ENCODE measurements at regions not wholly inside any gene's neighbourhood (a gene's known extent, or its start where the extent isn't known, plus 50 kb on each side); places are given as distances from the start of the nearest gene placed in this dataset.

DNA sequence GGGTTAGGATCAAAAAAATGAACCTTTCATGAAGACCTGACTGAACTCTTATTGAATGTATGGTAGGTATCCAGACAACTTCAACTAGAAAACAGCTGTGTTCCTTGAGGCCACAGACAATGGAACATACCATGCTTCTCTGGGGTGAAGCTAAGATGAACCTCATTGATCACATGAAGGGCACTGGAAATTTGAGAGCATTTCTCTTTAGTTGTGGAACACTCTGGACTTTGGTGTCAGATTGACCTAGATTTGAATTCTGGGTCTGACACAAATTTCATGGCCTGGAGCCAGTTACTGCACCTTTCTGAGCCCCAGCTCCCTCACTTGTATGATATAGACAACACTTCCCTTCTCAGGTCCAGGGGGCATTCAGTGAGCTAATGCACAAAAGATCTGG lies 411.2 kb upstream of the ID2 start:
- H3K4me1 ChIP-seq (replicated peaks): no peaks in the 10 kb centered on the region
- 0 out of 2 replicates have a peak, but pooled peaks cover 2% of the 10 kb centered on the region for H3K27me3 ChIP-seq (replicated peaks)
- no peaks in the 10 kb centered on the region for H3K36me3 ChIP-seq
- no peak overlapping the region for H3K27ac ChIP-seq
- H3K9me3 ChIP-seq (replicated peaks): no peaks in the 10 kb centered on the region; the same call in 1 of the 2 replicates
- no peak overlapping the region for H3K4me3 ChIP-seq
- DNase-seq (ENCODE audit: low read depth in 1 of 2, low spot score in 2 of 2): no peak

DNA sequence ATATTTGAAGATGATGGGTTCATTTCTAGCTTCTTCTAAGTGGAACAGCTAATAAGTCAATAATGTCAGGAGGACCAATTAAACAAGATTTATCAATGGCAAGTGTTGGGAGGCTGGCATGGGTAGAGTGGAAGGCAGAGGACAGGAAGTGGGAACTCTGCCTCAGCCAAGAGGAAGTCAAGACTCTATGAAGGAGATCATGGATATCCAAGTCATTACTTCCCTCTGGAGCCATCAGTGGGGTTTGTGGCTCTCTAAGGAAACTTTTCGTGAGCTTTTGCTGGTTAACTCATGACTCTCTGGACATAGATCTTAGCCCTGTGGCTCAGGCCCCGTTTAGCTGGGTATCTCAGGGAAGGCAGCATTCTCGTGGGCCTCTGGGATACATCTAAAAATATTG lies 410.4 kb upstream of the ID2 start:
- H3K9me3 ChIP-seq (replicated peaks): no peaks in the 10 kb centered on the region; the same call in 1 of the 2 replicates
- no peak overlapping the region for H3K27ac ChIP-seq
- no peaks in the 10 kb centered on the region for H3K4me1 ChIP-seq (replicated peaks)
- H3K36me3 ChIP-seq: no peaks in the 10 kb centered on the region
- 0 out of 2 replicates have a peak, but pooled peaks cover 2% of the 10 kb centered on the region for H3K27me3 ChIP-seq (replicated peaks)
- DNase-seq (ENCODE audit: low read depth in 1 of 2, low spot score in 2 of 2): no peak
- H3K4me3 ChIP-seq: no peak overlapping the region

DNA sequence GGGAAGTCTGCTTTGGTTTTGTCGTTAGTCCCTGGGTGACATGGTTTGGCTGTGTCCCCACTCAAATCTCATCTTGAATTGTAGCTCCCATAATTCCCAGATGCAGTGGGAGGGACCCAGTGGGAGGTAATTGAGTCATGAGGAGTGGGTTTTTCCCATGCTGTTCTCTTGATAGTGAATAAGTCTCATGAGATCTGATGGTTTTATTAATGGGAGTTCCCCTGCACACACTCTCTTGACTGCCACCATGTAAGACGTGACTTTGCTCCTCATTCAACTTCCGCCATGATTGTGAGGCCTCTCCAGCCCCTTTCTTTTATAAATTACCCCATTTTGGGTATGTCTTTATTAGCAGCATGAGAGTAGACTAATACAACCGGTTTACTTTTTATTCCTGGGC lies 405.8 kb upstream of the ID2 start:
- Histone ChIP-seq H3K27ac (no peak overlapping the region), H3K4me1 (replicated peaks) (no peaks in the 10 kb centered on the region), H3K27me3 (replicated peaks) (no peaks in the 10 kb centered on the region)

DNA sequence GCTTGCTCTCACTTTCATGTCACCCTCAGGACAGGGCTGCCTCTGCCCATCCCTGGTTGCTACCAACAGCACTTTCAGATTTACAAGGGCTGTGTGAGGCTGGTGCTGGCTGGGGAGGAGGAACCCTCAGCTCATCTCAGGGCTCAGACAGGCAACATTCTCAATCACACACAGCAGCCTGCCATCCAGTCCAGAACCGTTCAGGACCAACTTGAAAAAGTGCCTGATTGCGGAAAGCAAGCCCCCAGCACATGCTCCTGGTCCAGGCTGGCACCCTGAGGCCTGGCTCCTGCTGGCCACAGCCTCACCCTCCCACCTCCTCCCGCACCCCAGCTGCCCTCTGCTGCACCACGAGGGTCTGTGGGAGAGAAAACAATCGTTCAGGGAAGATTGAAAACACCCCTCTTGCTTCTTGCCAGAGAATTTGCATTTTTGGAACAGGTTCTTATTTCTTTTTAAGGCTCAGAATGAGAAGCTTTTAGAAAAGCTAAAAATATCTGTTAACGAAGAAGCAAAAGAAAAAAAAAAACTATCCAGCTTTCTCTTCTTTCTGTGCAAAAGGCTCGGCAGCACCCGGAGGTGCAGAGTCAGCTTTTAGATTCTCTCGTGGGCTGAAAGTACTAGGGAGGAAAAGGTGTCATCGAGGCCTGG lies 403.8 kb upstream of the ID2 start:
- no peak for DNase-seq (ENCODE audit: low read depth in 1 of 2, low spot score in 2 of 2)
- H3K27ac ChIP-seq: no peak overlapping the region
- H3K4me3 ChIP-seq: no peak overlapping the region
- H3K36me3 ChIP-seq: no peaks in the 10 kb centered on the region
- no peaks in the 10 kb centered on the region for H3K27me3 ChIP-seq (replicated peaks)
- no peaks in the 10 kb centered on the region for H3K4me1 ChIP-seq (replicated peaks)
- H3K9me3 ChIP-seq (replicated peaks): no peaks in the 10 kb centered on the region; the same call in 1 of the 2 replicates

More for the DNA sequence above, 405.8 kb upstream of the ID2 start:
- Histone ChIP-seq H3K9me3 (replicated peaks) (no peaks in the 10 kb centered on the region; the same call in 1 of the 2 replicates), H3K4me3 (no peak overlapping the region), H3K36me3 (no peaks in the 10 kb centered on the region)
- no peak for DNase-seq (ENCODE audit: low read depth in 1 of 2, low spot score in 2 of 2)

DNA sequence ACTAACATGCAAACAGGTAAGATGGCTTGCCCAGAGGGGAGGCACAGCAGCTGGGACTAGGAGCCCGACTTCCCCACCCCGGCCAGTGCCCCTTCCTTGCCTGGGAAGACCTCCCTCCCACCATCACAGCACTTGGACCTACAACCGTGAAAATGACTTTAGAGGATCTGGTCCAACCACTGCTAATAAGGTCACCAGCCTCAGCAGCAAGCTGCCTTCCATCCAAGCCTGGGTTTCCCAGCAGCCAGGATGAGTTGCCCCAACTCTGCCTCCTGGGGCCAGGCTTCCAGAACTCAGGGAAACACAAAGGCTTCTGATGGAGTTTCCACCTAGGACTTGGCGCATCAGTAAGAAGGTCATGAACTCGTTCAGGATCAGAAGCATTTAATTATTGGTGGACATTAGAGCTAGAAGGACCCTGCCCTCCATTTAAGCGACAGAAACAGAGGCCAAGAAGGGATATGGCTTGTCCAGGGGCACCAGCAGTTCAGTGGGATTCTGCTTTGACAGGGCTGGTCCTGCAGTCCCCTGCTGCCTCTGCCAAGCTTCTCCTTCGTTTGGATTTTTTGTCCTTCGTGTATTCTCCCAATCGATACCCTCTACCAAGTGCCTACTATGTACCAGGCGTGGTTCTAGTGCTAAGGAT lies 403.0 kb upstream of the ID2 start:
- no peaks in the 10 kb centered on the region for H3K36me3 ChIP-seq
- no peaks in the 10 kb centered on the region; the same call in 1 of the 2 replicates for H3K9me3 ChIP-seq (replicated peaks)
- DNase-seq (ENCODE audit: low read depth in 1 of 2, low spot score in 2 of 2): no peak
- no peaks in the 10 kb centered on the region for H3K4me1 ChIP-seq (replicated peaks)
- H3K27me3 ChIP-seq (replicated peaks): no peaks in the 10 kb centered on the region
- no peak overlapping the region for H3K4me3 ChIP-seq
- no peak overlapping the region for H3K27ac ChIP-seq

DNA sequence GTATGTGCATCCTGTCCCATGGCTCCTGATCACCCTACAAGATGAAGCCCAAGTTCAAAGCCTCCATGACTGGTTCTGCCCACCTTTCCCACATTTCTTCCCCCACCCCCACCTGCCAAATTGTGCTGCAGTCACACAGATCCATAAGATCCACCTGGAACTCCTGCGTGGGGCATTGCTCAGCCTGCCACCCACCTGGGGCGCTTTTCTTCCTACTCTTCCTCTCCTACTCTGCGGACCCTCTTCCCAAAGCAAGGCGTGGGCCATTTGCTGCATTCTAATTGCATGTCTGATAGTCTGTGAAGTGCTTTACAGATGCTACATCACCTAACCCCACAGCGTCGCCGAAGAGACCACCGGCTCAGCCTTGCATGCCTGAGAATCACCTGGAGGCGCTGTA lies 402.4 kb upstream of the ID2 start:
- H3K27ac ChIP-seq: no peak overlapping the region
- DNase-seq (ENCODE audit: low read depth in 1 of 2, low spot score in 2 of 2): no peak
- no peaks in the 10 kb centered on the region for H3K36me3 ChIP-seq
- no peaks in the 10 kb centered on the region for H3K9me3 ChIP-seq (replicated peaks)
- no peaks in the 10 kb centered on the region; the same call in 1 of the 2 replicates for H3K4me1 ChIP-seq (replicated peaks)
- no peaks in the 10 kb centered on the region for H3K27me3 ChIP-seq (replicated peaks)
- no peak overlapping the region for H3K4me3 ChIP-seq

DNA sequence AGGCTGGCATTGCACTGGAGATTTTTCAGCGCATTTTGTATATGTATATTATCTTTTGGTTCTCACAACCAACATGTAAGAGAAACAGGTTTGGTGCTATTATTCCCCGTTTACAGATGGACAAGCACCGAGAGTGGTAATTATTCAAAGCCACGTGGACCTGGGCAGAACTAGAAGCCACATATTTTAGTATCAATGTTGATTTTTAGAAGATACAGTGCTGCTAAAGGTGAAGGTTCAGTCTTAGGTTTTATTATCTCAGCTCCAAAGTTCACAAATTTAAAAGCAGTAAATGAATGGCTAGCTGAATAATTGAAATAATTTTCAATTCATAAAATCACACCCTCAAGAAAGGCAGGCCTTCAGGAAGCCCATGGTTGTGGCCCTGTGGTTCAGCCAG lies 400.6 kb upstream of the ID2 start:
- H3K4me3 ChIP-seq: no peak overlapping the region
- no peak overlapping the region for H3K27ac ChIP-seq
- no peak for DNase-seq (ENCODE audit: low read depth in 1 of 2, low spot score in 2 of 2)
- H3K27me3 ChIP-seq (replicated peaks): no peaks in the 10 kb centered on the region
- H3K36me3 ChIP-seq: no peaks in the 10 kb centered on the region
- H3K4me1 ChIP-seq (replicated peaks): peaks cover 14% of the 10 kb centered on the region
- no peaks in the 10 kb centered on the region for H3K9me3 ChIP-seq (replicated peaks)

DNA sequence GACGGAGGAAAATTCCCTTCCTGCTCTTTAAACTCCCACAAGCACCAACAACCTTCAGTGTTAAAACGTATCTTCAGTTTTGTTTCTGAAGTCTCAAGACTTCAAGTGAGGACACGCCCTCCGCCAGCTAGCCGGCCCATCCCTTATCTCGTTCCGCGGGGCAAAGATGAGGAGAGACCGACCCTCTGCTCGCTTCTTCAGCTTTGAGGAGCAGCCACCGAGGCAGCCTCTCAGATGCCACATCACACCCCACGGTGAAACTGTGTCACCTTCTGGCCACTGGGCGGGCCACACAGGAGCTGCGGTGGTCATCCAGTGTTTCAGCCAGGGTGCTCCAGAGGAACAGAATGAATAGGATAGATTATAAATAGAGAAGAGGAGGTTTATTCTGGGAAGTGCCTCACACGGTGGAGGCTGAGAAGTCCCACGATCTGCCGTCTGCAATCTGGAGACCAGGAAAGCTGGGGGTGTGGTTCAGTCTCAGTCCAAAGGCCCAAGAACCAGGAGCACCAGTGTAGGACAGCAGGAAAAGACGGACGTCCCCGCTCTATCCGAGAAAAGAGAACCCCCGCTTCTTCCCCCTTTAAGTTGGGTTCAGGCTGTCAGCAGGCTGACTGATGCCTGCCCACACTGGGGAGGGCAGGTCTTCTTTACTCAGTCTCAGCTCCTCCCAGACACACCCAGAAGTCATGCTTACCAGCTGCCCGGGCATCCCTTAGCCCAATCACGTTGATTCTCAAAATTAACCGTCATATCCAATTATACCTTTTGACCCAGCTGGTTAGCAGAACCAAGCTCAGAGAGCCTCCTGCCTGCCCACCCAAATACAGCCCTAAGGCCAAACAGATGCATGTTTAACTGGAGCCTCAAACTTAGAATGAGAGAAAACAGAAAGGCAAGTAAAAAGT lies 399.7 kb upstream of the ID2 start:
- no peak overlapping the region for H3K4me3 ChIP-seq
- no peak for DNase-seq (ENCODE audit: low read depth in 1 of 2, low spot score in 2 of 2)
- no peaks in the 10 kb centered on the region for H3K9me3 ChIP-seq (replicated peaks)
- H3K36me3 ChIP-seq: no peaks in the 10 kb centered on the region
- H3K27me3 ChIP-seq (replicated peaks): no peaks in the 10 kb centered on the region
- H3K27ac ChIP-seq: no peak overlapping the region
- H3K4me1 ChIP-seq (replicated peaks): peaks cover 14% of the 10 kb centered on the region

DNA sequence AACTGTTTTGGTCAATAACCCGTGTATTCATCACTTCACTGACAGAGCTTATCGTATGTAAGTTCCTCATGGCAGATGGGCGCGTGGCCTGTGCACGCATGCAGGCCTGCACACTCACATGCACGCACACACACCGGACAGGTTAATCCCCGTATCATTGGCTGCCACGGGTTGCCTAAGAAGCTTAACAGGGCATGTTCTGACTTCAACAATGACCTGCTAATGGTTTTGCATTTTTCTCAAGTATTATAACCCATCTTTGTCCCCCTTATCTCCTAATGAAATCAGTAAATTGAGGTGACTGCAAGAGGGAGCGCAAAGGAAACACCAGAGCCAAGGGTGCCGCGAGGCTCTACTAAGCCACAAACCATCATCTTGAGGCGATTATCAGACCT lies 399.0 kb upstream of the ID2 start:
- Histone ChIP-seq H3K9me3 (replicated peaks) (no peaks in the 10 kb centered on the region), H3K4me1 (replicated peaks) (peaks cover 14% of the 10 kb centered on the region), H3K4me3 (no peak overlapping the region), H3K27me3 (replicated peaks) (no peaks in the 10 kb centered on the region), H3K27ac (no peak overlapping the region), H3K36me3 (no peaks in the 10 kb centered on the region)
- no peak for DNase-seq (ENCODE audit: low read depth in 1 of 2, low spot score in 2 of 2)

DNA sequence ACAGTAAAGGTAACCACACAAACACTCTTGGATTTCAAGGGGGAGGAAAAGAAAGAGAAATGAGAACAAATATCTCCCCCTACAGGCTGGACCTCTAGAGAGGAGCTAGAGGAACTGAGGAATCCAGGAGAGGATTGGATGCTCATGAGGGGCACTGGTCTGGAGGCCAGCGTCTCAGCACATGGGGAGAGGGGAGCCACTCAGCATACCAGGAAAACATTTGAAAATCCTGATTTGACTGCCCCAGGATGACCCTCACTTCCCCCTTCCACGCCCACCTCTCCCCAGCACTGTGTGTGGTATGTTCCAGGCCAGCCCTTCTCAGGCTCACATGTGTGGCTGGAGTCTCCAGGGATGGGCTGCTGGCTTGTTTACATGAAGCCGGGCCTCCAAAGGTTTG lies 396.8 kb upstream of the ID2 start:
- Histone ChIP-seq H3K4me3 (no peak overlapping the region), H3K27me3 (replicated peaks) (no peaks in the 10 kb centered on the region), H3K27ac (no peak overlapping the region), H3K9me3 (replicated peaks) (no peaks in the 10 kb centered on the region), H3K4me1 (replicated peaks) (peaks cover 14% of the 10 kb centered on the region), H3K36me3 (no peaks in the 10 kb centered on the region)
- peak; percentile 72 to 77 for DNase-seq (ENCODE audit: low read depth in 1 of 2, low spot score in 2 of 2)

DNA sequence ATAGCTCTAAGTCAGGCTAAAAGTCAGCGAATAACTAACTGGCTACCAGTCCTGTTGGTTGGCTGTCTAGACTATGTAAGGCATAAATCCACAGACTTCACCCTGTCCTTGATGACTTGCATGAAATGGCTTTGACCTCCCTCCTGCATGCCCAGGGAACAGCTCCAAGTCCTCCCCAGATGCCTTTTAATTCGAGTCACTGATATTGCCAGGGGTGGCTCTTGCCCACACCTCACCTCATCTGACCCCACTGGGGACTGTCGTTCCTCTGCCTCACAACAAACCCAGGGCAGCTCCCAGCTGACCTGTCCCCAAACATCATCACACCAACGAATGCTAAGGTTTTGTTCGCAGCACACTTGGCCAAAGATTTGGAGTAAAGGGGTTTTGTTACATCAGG lies 396.0 kb upstream of the ID2 start:
- no peak overlapping the region for H3K4me3 ChIP-seq
- no peaks in the 10 kb centered on the region for H3K9me3 ChIP-seq (replicated peaks)
- no peaks in the 10 kb centered on the region for H3K27me3 ChIP-seq (replicated peaks)
- no peak for DNase-seq (ENCODE audit: low read depth in 1 of 2, low spot score in 2 of 2)
- peaks cover 14% of the 10 kb centered on the region for H3K4me1 ChIP-seq (replicated peaks)
- H3K36me3 ChIP-seq: no peaks in the 10 kb centered on the region
- H3K27ac ChIP-seq: no peak overlapping the region

DNA sequence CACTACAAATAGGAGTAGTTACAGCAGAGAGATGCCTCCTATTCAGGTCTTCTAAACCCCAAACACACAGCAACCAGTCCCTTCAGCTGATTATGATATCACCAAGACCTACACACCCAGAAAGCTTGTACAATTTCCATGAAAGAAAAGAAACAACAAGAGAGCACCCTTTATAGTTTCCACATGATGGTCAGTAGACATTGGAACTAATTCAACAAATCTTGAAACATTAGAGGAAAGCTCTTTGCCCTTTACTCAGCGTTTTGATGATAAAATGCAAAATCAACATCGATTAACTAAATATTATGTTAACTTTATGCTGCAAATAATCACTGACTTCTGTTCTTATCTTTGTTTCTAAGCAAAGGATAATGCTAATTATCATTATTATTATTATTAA lies 393.6 kb upstream of the ID2 start:
- no peaks in the 10 kb centered on the region for H3K9me3 ChIP-seq (replicated peaks)
- DNase-seq (ENCODE audit: low read depth in 1 of 2, low spot score in 2 of 2): no peak
- H3K4me1 ChIP-seq (replicated peaks): peaks cover 14% of the 10 kb centered on the region
- no peak overlapping the region for H3K4me3 ChIP-seq
- H3K36me3 ChIP-seq: no peaks in the 10 kb centered on the region
- H3K27ac ChIP-seq: no peak overlapping the region
- H3K27me3 ChIP-seq (replicated peaks): no peaks in the 10 kb centered on the region

DNA sequence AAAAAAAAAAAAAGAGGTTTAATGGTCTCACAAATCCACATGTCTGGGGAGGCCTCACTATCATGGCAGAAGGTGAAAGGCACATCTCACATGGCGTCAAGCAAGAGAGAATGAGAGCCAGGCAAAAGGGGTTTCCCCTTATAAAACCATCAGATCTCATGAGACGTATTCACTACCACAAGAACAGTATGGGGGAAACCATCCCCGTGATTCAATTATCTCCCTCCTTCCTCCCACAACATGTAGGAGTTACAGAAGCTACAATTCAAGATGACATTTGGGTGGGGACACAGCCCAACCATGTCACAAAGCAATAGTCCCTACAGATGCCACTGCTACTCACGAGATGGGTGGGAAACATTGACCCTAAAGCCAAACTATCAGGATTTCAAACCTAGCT lies 392.7 kb upstream of the ID2 start:
- no peaks in the 10 kb centered on the region for H3K27me3 ChIP-seq (replicated peaks)
- no peak overlapping the region for H3K4me3 ChIP-seq
- H3K9me3 ChIP-seq (replicated peaks): no peaks in the 10 kb centered on the region
- H3K27ac ChIP-seq: no peak overlapping the region
- no peaks in the 10 kb centered on the region for H3K36me3 ChIP-seq
- DNase-seq (ENCODE audit: low read depth in 1 of 2, low spot score in 2 of 2): no peak
- peaks cover 14% of the 10 kb centered on the region for H3K4me1 ChIP-seq (replicated peaks)

DNA sequence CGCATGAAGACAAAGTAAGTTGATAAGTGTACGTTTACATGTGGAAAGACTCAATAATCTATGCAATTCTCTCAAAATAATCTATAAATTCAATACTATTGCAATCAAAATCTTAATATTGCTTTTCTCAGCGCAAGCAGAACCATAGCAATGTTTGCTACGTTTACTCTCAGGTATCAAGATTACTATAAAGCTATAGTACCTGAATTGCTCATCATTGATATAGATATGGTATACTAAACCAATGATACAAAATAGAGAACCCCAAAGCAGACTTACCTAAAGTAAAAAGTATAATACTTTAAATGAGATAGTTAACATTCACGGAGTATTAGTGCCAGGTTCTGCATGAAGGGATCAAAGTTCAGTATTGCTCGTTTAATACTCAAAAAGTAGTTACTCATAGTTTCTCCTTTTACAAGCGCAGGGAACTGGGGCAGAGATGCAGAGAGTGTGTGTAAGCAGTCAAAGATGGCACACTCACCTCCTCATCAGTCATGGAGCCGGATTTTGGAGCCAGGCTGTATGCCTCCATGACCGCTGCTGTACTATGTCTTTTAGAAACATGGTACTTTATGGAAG lies 391.0 kb upstream of the ID2 start:
- Histone ChIP-seq H3K4me1 (replicated peaks) (peaks cover under 1% of the 10 kb centered on the region), H3K27me3 (replicated peaks) (no peaks in the 10 kb centered on the region), H3K27ac (no peak overlapping the region), H3K36me3 (no peaks in the 10 kb centered on the region), H3K4me3 (no peak overlapping the region), H3K9me3 (replicated peaks) (no peaks in the 10 kb centered on the region)
- DNase-seq (ENCODE audit: low read depth in 1 of 2, low spot score in 2 of 2): no peak

All from SJSA1 (cell line).